Gastrocnemius medialis (tissue), 4 donors: ENCODE measurements at regions not wholly inside any gene's neighbourhood (a gene's known extent, or its start where the extent isn't known, plus 50 kb on each side); places are given as distances from the start of the nearest gene placed in this dataset.

ENCODE experiments used
- ATAC-seq, 2 donors: fragments of 150-250 bp; one replicate each; pipeline ENCODE4 v1.9.1; 2016
- DNase-seq, 2 donors: peaks; one replicate each; pipeline ENCODE4 v3.0.0-alpha.2; 2019
- H3K27ac ChIP-seq, 4 donors: fragments of 200-600 bp; sonication (generic); 1 replicate in 1 of 4; 2 replicates in 3 of 4; pipeline ENCODE4 v1.5.1; 2016 to 2018; ENCODE audit warnings: mild to moderate bottlenecking in 2 of 4, moderate library complexity in 1 of 4
- H3K27me3 ChIP-seq, 3 donors: fragments of 200-600 bp; sonication (generic) in 2 of 3; 1 replicate in 1 of 3; 2 replicates in 2 of 3; pipeline versions ENCODE4 v1.5.1 to v1.6.0; 2016 to 2019; ENCODE audit warnings: mild to moderate bottlenecking in 1 of 3, moderate library complexity in 1 of 3
- H3K36me3 ChIP-seq, 2 donors: fragments of 200-600 bp; sonication (generic) in 1 of 2; one replicate each; pipeline ENCODE4 v1.5.1; 2017 to 2018
- H3K4me1 ChIP-seq, 2 donors: fragments of 200-600 bp; sonication (generic) in 1 of 2; one replicate each; pipeline ENCODE4 v1.5.1; 2016 to 2017; ENCODE audit warnings: mild to moderate bottlenecking in 2 of 2
- H3K4me3 ChIP-seq, 4 donors: fragments of 200-600 bp; sonication (generic) in 3 of 4; 1 replicate in 1 of 4; 2 replicates in 3 of 4; pipeline ENCODE4 v1.5.1; 2016 to 2019; ENCODE audit warnings: mild to moderate bottlenecking in 2 of 4
- H3K9me3 ChIP-seq, 3 donors: fragments of 200-600 bp; sonication (generic) in 2 of 3; 1 replicate in 1 of 3; 2 replicates in 2 of 3; pipeline ENCODE4 v1.5.1; 2016 to 2019
- CTCF ChIP-seq, 5 experiments: fragments of 450-650 bp in 3 of 5; fragments of 200-600 bp in 2 of 5; sonication (generic) in 2 of 5; IDR thresholded peaks in 4 of 5; conservative IDR thresholded peaks in 1 of 5; 1 replicate in 4 of 5; 2 replicates in 1 of 5; pipeline ENCODE4 v1.5.1; 2016 to 2019; ENCODE audit warnings: antibody characterized with exemption in 5 of 5, mild to moderate bottlenecking in 3 of 5, moderate library complexity in 3 of 5
- POLR2A ChIP-seq, 2 donors: fragments of 450-650 bp; IDR thresholded peaks; one replicate each; pipeline ENCODE4 v1.6.1; 2017; ENCODE audit warnings: antibody characterized with exemption in 2 of 2, mild to moderate bottlenecking in 2 of 2, moderate library complexity in 2 of 2
- in situ Hi-C, 4 donors: fragments of 200-750 bp; cut with MboI; loops; one replicate each; pipeline versions ENCODE4 v1.15.0 to v1.8.0; 2017; ENCODE audit warnings: low sequenced_read_pairs in 4 of 4
- intact Hi-C: fragments of 100-400 bp; cut with DNase I; formaldehyde crosslinking; loops from one replicate; pipeline ENCODE4 v1.15.1; 2023; ENCODE audit warnings: low total_unique reads

- DNase-seq = no peak
- ATAC-seq = peak; percentile 41 to 69
- peaks cover 0 to 8% of the 10 kb centered on the region in 2 donors for H3K4me1 ChIP-seq
- H3K27me3 ChIP-seq = no peaks in the 10 kb centered on the region
- no peaks in the 10 kb centered on the region for H3K36me3 ChIP-seq
- TF ChIP-seq CTCF (IDR thresholded peaks at IDR 0.05 in 4 of 5, conservative IDR thresholded peaks at IDR 0.05 in 1 of 5) = no peak
- TF ChIP-seq POLR2A (IDR thresholded peaks at IDR 0.05) = no peak
- no peak overlapping the region for H3K4me3 ChIP-seq
- peak overlapping the region; percentile 24 to 66 (median 56) for H3K27ac ChIP-seq
- in situ Hi-C loops = no loop called here
- intact Hi-C loops = no loop called here
- H3K9me3 ChIP-seq = peaks cover 0 to 4% (median 0%) of the 10 kb centered on the region in 3 donors
Measured at GRCh38 chr10:44264244-44264643, 120.7 kb downstream of the CXCL12 start.

- peaks cover 0 to 4% (median 0%) of the 10 kb centered on the region in 3 donors for H3K9me3 ChIP-seq
- H3K4me3 ChIP-seq = no peak overlapping the region
- H3K4me1 ChIP-seq = peaks cover 0 to 8% of the 10 kb centered on the region in 2 donors
- no peak for DNase-seq
- intact Hi-C loops = no loop called here
- no peaks in the 10 kb centered on the region for H3K27me3 ChIP-seq
- in situ Hi-C loops = no loop called here
- TF ChIP-seq CTCF (IDR thresholded peaks at IDR 0.05 in 4 of 5, conservative IDR thresholded peaks at IDR 0.05 in 1 of 5) = no peak
- TF ChIP-seq POLR2A (IDR thresholded peaks at IDR 0.05) = no peak
- ATAC-seq = peak; percentile 30 to 43
- peak overlapping the region; percentile 24 to 66 (median 56) for H3K27ac ChIP-seq
- H3K36me3 ChIP-seq = no peaks in the 10 kb centered on the region
Measured at GRCh38 chr10:44263771-44264170, 121.1 kb downstream of the CXCL12 start.

GRCh38 chr10:44262551-44263251, 122.2 kb downstream of the CXCL12 start:
- no peak for TF ChIP-seq POLR2A (IDR thresholded peaks at IDR 0.05)
- TF ChIP-seq CTCF (IDR thresholded peaks at IDR 0.05 in 4 of 5, conservative IDR thresholded peaks at IDR 0.05 in 1 of 5) = no peak
- Histone ChIP-seq H3K9me3 (peaks cover 0 to 4% (median 0%) of the 10 kb centered on the region in 3 donors), H3K36me3 (no peaks in the 10 kb centered on the region), H3K27ac (no peak overlapping the region), H3K4me1 (peaks cover 0 to 8% of the 10 kb centered on the region in 2 donors), H3K4me3 (no peak overlapping the region), H3K27me3 (no peaks in the 10 kb centered on the region)
- intact Hi-C loops (no loop called here), in situ Hi-C loops (no loop called here)
- ATAC-seq = no peak
- no peak for DNase-seq

- no peak overlapping the region for H3K4me3 ChIP-seq
- in situ Hi-C loops (no loop called here), intact Hi-C loops (no loop called here)
- no peaks in the 10 kb centered on the region for H3K9me3 ChIP-seq
- no peak for ATAC-seq
- no peaks in the 10 kb centered on the region for H3K36me3 ChIP-seq
- TF ChIP-seq CTCF (IDR thresholded peaks at IDR 0.05 in 4 of 5, conservative IDR thresholded peaks at IDR 0.05 in 1 of 5) (no peak), POLR2A (IDR thresholded peaks at IDR 0.05) (no peak)
- H3K27me3 ChIP-seq = no peaks in the 10 kb centered on the region
- H3K4me1 ChIP-seq = peaks cover 0 to 8% of the 10 kb centered on the region in 2 donors
- no peak for DNase-seq
- H3K27ac ChIP-seq = no peak overlapping the region
Measured at GRCh38 chr10:44261710-44262455, 123.0 kb downstream of the CXCL12 start.
